ENCODE measurements at regions not wholly inside any gene's neighbourhood (a gene's known extent, or its start where the extent isn't known, plus 50 kb on each side); places are given as distances from the start of the nearest gene placed in this dataset.

- Histone ChIP-seq H3K9me3 (no peaks in the 10 kb centered on the region), H3K4me3 (no peak overlapping the region), H3K36me3 (ENCODE audit: low read depth) (no peaks in the 10 kb centered on the region), H3K4me1 (ENCODE audit: low read depth) (no peaks in the 10 kb centered on the region)
- DNase-seq, result no peak
- no peak for ATAC-seq
- TF ChIP-seq CTCF (IDR thresholded peaks at IDR 0.05), result no peak
- intact Hi-C loops (cut with DNase I, micrococcal nuclease), result no loop called here
Measured at GRCh38 chr10:61356354-61356753, 96.8 kb downstream of the TMEM26 start.

GRCh38 chr10:61355211-61355610 lies 98.0 kb downstream of the TMEM26 start:
- no peak for TF ChIP-seq CTCF (IDR thresholded peaks at IDR 0.05)
- intact Hi-C loops (cut with DNase I, micrococcal nuclease), result no loop called here

GRCh38 chr10:61354401-61354975 lies 98.7 kb downstream of the TMEM26 start:
- no peaks in the 10 kb centered on the region for H3K9me3 ChIP-seq
- intact Hi-C loops (cut with DNase I, micrococcal nuclease), result no loop called here
- H3K4me1 ChIP-seq (ENCODE audit: low read depth), result no peaks in the 10 kb centered on the region

More at GRCh38 chr10:61355211-61355610, 98.0 kb downstream of the TMEM26 start:
- H3K36me3 ChIP-seq (ENCODE audit: low read depth), result no peaks in the 10 kb centered on the region
- ATAC-seq, result no peak
- H3K9me3 ChIP-seq, result no peaks in the 10 kb centered on the region
- DNase-seq, result no peak
- no peak overlapping the region for H3K4me3 ChIP-seq
- H3K4me1 ChIP-seq (ENCODE audit: low read depth), result no peaks in the 10 kb centered on the region

GRCh38 chr10:61350794-61351193 lies 102.4 kb downstream of the TMEM26 start:
- TF ChIP-seq CTCF (IDR thresholded peaks at IDR 0.05), result no peak
- no peaks in the 10 kb centered on the region for H3K36me3 ChIP-seq (ENCODE audit: low read depth)
- ATAC-seq, result no peak
- no peaks in the 10 kb centered on the region for H3K9me3 ChIP-seq
- no peak overlapping the region for H3K4me3 ChIP-seq
- no peaks in the 10 kb centered on the region for H3K4me1 ChIP-seq (ENCODE audit: low read depth)
- DNase-seq, result no peak
- intact Hi-C loops (cut with DNase I, micrococcal nuclease), result no loop called here

More at GRCh38 chr10:61354401-61354975, 98.7 kb downstream of the TMEM26 start:
- ATAC-seq, result no peak
- no peaks in the 10 kb centered on the region for H3K36me3 ChIP-seq (ENCODE audit: low read depth)
- TF ChIP-seq CTCF (IDR thresholded peaks at IDR 0.05), result no peak
- DNase-seq, result no peak
- no peak overlapping the region for H3K4me3 ChIP-seq

- ATAC-seq, result no peak
- intact Hi-C loops (cut with DNase I, micrococcal nuclease), result no loop called here
- H3K36me3 ChIP-seq (ENCODE audit: low read depth), result no peaks in the 10 kb centered on the region
- H3K4me1 ChIP-seq (ENCODE audit: low read depth), result no peaks in the 10 kb centered on the region
- H3K9me3 ChIP-seq, result no peaks in the 10 kb centered on the region
- no peak for DNase-seq
- H3K4me3 ChIP-seq, result no peak overlapping the region
- no peak for TF ChIP-seq CTCF (IDR thresholded peaks at IDR 0.05)
Measured at GRCh38 chr10:61350068-61350467, 103.1 kb downstream of the TMEM26 start.

Measured in mucosa of descending colon (tissue), 3 donors.